HG02798 (cell line): ENCODE measurements at regions not wholly inside any gene's neighbourhood (a gene's known extent, or its start where the extent isn't known, plus 50 kb on each side); places are given as distances from the start of the nearest gene placed in this dataset.
"Not testable (repeated sequence)": the region's sequence is repeated elsewhere in the genome, so short reads cannot be mapped to it uniquely, and the experiment has no call there.

Experiments
- ATAC-seq: cut with Tn5 transposase; IDR thresholded peaks from one replicate; pipeline ENCODE4 v1.9.1; 2021; ENCODE audit warnings: mild to moderate bottlenecking; ENCODE audit not compliant: unreplicated experiment, poor library complexity

- ATAC-seq, result no peak
Observed at GRCh38 chr10:4162571-4163286, 377.7 kb upstream of the KLF6 start.

GRCh38 chr10:4159173-4159572 lies 374.2 kb upstream of the KLF6 start:
- no peak for ATAC-seq

GRCh38 chr10:4154191-4154715 lies 369.2 kb upstream of the KLF6 start:
- no peak for ATAC-seq

GRCh38 chr10:4151466-4151865 lies 366.5 kb upstream of the KLF6 start:
- ATAC-seq, result no peak

- no peak for ATAC-seq
Observed at GRCh38 chr10:4150676-4151075, 365.7 kb upstream of the KLF6 start.

GRCh38 chr10:4149460-4149859 lies 364.5 kb upstream of the KLF6 start:
- ATAC-seq, result not testable (repeated sequence)

- ATAC-seq, result no peak
Observed at GRCh38 chr10:4147245-4147644, 362.2 kb upstream of the KLF6 start.

- no peak for ATAC-seq
Observed at GRCh38 chr10:4144817-4145216, 359.8 kb upstream of the KLF6 start.

- no peak for ATAC-seq
Observed at GRCh38 chr10:4141471-4141870, 356.5 kb upstream of the KLF6 start.

- no peak for ATAC-seq
Observed at GRCh38 chr10:4138146-4138721, 353.2 kb upstream of the KLF6 start.

GRCh38 chr10:4137299-4137698 lies 352.3 kb upstream of the KLF6 start:
- no peak for ATAC-seq

GRCh38 chr10:4136121-4136520 lies 351.1 kb upstream of the KLF6 start:
- ATAC-seq, result peak; percentile 92

- ATAC-seq, result no peak
Observed at GRCh38 chr10:4132216-4132556, 347.2 kb upstream of the KLF6 start.

GRCh38 chr10:4131407-4132215 lies 346.6 kb upstream of the KLF6 start:
- ATAC-seq, result peak; percentile 51

GRCh38 chr10:4130685-4131084 lies 345.7 kb upstream of the KLF6 start:
- no peak for ATAC-seq

- no peak for ATAC-seq
Observed at GRCh38 chr10:4129866-4130477, 345.0 kb upstream of the KLF6 start.

- peak; percentile 67 for ATAC-seq
Observed at GRCh38 chr10:4127518-4128315, 342.7 kb upstream of the KLF6 start.

- no peak for ATAC-seq
Observed at GRCh38 chr10:4125776-4126175, 340.8 kb upstream of the KLF6 start.

- peak; percentile 68 for ATAC-seq
Observed at GRCh38 chr10:4121502-4122380, 336.7 kb upstream of the KLF6 start.
